Fibroblast of skin of scalp (primary cell): ENCODE measurements at regions not wholly inside any gene's neighbourhood (a gene's known extent, or its start where the extent isn't known, plus 50 kb on each side); places are given as distances from the start of the nearest gene placed in this dataset.

Source experiments
- DNase-seq: peaks from one replicate; pipeline ENCODE4 v3.0.0-alpha.2; 2013

DNA sequence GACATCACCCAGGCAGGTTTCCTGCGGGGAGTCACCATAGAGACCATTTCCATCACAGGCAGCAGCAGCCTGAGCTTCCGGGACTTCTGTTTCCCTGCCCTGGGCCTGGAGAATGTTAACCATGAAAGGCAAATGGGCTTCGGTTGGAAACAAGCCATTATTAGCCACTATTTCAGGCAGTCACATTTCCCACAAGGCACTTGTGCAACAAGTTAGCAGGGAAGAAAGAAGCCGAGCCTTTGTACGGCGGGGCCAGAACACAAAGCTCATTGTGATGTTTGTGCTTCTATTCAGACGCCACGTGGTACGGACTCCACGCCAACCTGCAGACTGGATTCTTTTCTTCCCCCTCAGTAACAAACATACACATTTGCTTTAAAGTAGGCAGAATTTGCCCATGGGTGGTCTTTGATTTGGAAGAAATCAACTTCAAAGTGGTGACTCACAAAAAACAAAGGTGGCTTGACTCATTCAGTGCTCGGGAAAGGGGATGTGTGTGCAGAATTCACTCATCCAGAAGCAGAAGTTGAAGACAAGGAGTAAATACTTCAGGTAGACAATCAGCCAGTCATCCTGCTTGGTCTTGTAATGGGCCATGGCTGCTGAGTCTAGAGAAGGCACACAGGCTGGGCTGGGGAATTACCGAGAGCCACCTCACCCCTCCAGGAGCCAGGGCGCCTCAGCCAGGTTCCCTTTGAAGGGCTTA lies 154.2 kb upstream of the PRMT8 start:
- DNase-seq, result no peak

DNA sequence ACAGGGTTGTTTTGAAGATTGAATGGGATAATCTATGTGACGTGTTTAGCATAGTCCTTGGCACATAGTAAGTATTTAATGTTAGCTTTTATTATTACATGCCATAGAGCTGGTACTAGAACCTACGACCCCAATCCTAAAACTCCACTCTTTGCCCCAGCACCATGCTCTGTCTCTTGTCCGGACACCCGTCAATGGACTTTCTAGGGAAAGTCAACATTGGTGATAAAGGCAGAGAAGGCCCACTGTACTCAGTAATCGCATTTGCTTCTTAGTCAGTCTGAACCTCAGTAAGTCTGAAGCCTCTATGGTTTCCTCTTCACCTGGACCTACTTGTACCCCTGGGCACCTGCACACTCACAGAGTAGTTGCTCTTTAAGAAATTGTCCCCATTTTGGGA lies 153.1 kb upstream of the PRMT8 start:
- DNase-seq, result no peak

DNA sequence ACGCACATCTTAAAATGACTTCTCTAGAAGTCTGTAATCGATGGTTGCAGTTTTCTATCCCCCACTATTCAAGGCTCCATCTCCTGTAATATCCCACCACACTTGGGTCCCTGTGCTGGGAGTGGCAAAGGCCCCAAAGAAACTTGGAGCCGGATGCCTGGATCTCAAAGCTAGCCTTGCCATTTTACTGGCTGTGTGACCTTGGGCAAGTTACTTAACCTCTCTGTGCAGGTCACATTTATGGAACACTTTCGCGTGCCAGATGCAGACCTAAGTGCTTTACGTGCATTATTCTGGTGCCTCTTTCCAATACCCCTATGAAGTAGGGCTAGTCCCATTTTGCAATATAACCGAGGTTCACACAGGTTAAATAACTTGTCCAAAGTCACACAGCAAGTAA lies 151.8 kb upstream of the PRMT8 start:
- no peak for DNase-seq

DNA sequence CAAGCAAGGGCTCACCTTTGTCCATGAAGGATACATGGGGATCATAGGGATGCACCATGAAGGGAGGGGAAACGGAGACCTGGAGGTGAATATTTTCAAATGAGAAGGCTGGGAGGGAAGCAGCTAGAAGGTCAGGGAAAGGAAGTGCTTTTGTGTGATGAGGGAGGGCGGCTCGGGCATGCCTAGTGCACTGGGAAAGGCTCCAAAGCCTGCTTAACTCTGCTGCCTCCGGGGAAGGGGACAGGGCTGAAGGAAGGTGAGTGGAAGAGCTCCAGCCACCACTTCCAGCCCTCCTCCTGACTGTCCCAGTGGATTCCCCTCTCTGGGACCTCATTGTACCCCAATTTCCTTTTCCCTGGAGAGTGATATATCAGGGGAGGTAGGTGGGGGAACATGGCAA lies 149.4 kb upstream of the PRMT8 start:
- DNase-seq, result no peak

DNA sequence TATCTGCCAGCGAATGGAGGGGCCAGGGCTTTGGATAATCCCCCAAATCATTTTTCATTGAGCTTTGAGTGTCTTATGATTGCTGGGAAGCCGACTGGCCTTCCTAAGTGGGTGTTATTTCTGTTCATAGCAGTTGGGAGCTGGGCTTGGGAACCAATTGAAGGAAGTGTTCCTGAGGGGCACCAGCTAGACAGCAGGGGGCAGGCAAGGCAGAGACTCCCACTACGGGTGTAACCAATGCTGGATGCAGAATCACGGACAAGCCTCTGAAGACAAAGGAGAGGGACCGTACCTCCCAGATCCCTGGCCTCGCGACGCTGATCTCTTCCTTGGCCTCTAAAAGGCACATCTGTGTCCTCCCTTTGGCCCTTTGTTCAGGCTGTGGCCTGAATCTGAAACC lies 149.0 kb upstream of the PRMT8 start:
- DNase-seq, result peak; percentile 31

DNA sequence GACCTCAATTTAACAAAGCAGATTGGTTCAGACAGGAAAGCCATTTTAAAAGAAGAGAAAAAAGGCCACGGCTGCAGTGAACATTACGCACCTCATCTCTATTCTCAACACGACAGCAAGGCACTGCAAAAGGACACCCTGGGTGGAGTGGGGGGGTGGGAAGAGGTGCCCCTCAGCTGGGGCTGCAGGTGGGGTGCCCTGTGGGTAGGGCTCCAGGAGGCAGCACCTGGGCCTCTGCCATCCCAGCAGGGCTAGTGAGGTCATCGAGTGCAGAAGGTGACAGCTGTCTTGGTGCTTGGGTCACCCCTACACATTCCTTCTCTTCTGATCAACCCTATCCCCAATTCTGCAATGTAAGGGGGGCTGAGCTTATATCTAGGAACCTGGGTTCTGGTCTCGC lies 142.9 kb upstream of the PRMT8 start:
- DNase-seq, result no peak

DNA sequence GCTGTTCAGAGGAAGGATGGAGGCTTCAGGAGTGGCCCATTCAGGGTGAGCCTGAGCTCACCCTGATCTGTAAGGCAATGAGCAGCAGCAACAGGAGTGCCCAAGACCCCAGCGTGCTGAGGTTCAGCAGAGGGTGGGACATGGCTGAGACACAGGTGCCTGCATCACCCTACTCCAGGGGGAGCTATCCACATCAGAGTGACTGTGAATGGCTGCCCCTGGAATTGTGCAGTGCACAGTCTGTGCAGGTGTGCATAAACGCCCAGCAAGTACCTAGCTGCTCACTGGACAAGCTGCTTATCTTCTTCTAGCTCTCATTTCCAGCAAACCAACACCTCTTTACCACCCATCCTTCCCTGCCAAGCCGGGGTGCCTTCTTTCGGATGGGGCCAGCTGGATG lies 140.6 kb upstream of the PRMT8 start:
- no peak for DNase-seq

DNA sequence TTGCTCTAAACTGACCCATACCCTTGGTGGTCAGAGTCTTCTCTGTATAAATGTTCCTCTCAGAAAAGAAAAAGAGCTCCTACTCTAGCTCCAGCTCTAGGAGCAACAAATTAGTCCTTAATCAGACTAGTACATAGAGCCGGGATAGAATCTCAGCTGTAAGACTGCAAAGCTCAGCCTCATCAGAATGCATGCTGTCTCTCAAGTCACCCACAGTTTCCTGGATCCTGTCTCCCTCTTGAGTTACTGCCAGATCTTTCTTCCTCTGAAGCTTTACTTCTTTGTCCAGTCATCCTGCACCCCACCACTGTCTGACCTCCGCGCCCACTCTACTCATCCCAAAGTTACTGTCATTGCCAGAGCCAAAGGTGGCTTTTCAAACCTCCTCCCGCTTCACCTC lies 139.3 kb upstream of the PRMT8 start:
- DNase-seq, result no peak

DNA sequence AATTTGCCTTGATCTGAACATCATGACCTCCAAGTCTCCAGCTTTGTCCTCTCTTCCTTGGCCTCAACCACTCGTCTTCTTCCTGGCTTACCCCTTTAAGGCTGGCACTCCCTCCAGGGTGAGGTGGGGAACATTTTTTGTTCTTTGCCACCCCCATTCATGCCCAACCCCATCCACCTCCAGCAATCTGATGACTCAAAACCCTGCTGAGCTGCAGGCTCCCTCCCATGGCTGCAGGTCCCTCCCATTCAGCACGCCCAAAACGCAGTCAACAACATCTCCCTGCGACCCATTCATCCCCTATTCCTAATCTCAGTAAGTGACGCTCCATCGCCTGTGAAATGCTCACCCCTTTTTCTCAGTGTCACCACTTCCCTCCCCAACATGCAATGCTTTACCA lies 138.8 kb upstream of the PRMT8 start:
- no peak for DNase-seq

DNA sequence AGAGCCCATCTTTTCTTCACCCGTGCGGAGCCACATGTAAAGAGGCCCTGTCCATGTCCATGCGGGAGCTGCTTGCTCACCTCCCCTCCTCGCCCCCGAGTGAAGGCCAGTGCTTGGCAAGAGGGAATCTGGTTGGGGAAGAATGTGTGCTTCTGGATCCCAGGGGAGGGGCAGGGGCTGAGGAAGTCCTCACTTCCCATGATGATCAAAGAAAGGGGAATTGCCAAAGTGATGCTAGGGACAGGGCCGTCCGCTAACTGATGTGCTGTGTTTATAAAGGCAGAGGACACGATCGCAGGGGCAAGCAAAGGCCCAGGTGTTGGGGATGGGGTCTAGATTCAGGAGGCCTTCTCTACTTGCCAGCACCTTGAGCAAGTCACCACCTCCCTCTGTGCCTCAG lies 137.4 kb upstream of the PRMT8 start:
- DNase-seq, result no peak

DNA sequence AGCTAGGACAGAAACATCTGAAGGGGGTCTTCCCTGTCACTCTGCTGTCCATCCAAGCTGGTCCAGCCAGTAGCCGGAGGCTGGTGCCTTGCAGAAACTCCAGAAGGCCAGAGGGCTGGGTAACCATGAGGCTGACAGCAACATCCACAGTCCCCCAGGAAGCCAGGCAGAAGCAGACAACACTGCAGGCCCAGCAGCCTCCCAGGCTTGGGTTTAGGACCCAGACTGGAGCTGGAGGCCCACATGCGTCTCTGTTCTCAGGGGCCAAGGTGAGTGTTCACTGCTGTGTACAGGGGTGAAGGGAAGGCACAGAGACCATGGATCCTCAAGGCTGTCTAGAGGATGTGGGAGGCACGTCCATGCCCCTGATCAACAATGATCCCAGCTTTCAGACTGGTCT lies 136.4 kb upstream of the PRMT8 start:
- DNase-seq, result no peak

DNA sequence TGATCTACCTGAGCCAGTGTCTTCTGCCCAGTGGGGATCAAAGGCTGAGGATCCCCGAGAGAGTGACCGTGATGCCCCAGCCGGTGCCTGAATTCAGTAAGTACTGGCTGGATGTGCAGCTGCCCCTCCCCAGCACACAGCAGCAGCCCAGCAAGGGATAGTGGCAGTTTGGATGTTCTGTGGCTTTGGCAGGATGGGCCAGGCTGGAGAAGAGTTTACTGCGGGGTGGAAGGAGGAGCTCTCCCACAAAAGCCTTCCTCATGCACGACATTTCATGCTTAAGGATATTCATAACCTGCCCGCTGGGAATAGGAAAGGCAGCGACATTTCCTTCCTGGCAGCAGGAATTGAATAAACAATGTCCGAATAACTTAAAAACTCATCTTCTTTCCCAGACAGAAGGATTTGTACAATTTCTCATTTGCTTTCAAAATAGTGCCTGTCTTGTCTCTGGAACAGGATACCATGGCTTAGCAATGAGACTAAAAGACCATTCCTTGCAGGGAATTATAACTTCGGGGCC lies 135.6 kb upstream of the PRMT8 start:
- no peak for DNase-seq

DNA sequence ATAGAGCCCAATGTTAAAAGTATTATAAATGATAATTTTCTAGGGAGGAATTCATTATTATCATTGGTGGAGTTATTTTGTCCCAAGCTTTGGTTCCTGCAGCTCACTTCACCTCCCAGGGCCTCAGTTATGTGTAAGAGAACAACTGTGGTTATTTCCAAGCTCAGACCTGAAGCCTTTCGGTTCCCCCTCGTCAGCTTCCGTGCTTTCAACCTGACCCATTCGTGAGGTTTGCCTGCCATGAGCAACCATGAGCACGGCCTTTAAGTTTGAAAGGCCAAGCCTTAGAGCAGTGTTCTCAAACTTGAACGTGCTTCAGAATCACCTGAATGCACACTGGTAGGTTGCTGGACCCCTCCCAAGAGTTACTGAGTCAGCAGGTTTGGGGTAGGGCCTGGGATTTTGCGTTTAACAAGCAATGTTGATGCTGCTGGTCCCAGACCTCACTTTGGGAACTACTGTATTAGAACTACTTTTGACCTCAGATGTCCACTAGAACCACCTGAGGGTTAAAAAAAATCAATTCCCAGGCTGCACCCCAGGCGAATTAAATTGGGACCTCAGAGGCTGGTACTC lies 133.0 kb upstream of the PRMT8 start:
- DNase-seq, result no peak

DNA sequence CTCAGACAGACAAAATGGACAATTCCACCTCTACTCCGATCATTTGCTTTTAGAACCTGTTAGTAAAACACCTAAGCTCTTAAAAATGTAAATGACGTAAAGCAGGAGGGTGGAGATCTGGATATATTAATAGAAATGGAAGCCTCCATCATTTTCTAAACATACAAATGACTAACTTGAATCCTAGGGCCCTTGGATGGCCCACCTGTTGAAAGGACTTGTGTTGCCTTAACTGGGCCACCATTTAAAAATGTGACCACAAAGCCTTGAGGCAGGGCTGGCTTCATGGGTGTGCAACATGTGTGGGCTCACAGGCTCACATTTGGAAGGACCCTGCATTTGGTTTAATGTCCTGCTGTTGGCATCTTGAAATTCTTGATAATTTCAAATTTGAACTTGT lies 131.5 kb upstream of the PRMT8 start:
- no peak for DNase-seq

DNA sequence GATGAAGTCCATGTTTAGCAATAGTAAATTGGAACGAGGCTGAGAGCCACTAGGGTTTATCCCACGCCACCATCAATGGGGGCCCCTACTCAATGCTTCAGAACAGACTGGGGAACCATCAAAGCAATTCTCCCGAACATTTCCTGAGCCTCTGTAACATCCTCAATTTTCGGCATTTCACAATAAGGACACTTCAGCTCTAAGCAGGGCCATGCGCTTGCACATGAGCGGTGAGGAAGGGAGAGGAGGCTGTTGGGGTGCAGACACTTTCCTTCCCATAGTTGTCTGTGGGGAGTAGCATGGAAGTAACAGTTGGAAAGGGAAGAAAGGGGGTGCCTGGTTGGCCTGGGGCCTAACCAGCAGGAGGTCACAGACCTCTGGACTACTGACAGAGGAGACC lies 129.9 kb upstream of the PRMT8 start:
- DNase-seq, result no peak

DNA sequence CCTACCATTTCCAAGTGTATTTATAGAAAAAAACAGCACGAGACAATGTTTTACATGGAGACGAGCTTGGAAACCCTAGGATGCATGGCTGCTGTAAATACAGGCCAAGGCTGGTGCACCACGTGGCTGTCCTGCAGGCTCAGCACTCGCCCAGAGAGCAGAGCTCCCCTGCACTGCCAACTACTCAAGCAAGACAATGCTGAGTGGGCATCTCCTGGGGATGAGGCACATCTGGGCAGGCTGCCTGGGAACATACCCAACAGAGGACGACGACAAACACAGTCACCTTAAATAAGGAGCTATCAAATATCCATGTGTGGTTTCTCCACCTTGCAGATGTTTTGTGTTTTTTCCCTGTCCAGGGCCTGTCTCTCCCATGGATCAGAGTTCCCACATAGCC lies 128.3 kb upstream of the PRMT8 start:
- DNase-seq, result no peak

DNA sequence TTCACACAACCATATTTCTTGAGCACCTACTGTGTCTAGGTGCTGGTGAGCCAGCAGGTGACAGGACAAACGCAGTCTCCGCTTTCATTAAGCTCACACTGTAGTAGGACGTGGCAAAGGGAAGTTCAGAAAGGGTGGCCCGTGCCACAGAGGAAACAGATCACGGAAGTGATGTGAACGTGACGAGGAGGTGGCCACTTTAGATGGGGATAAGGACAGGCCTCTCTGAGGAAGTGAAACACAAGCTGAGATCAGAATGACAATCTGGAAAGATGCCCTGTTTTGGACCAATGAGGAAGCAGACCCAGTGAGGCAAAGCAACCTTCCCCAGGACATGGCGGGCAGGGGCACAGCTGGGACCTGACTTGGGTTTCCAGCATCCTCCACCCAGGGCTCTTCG lies 127.4 kb upstream of the PRMT8 start:
- no peak for DNase-seq

DNA sequence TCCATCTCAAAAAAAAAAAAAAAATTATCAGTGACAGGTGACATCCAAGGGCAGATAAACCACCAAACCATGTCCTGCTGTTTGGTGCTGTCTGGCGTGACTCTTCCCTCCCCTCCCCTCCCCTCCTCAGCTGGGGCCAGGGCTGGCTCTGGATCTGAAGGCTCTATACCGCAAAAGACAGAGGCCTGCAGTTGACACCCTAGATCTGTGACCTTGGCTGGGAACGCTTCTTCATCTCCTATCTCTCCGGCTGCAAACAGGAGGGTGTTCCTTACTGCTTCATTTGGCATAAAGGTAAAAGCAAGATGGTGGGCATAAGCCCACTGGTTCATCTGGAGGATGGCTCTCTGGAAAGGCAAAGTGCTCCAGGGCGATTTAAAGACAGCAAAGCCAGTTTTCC lies 126.8 kb upstream of the PRMT8 start:
- DNase-seq, result no peak

DNA sequence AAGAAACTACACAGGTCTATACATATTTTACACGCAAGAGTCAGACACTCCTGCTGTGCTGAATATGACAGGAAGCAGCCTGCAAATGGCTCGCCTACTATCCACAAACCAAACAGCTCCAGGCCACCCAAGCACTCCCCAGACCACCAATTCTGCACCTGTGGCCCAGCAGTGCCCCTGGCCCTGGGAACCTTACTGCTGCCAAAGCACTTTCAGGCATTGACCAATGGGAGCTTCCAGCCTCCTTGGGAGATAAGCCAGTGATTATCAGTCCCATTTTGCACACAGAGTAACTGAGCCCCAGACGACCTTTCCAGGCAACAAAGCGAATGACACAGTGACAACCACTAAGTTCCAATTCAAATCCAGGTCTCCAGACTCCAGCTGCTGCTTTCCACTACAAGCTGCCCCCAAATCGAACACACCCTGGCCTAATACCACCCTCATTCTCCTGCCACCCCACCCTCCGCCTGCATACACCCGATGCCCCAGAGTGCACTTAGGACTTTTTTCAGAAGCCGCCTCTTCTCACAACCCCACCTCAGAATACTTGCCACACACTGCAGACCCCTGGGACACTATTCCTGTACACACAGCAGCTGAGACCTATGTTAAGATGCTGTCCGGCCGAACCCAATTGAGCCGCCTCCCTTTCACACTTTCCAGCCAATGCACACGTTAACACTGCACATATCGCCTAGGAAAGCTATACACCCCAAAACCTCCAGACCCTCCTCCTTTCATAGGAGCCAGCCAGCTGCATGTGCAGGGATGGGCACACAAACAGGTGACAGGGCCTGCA lies 126.1 kb upstream of the PRMT8 start:
- no peak for DNase-seq

DNA sequence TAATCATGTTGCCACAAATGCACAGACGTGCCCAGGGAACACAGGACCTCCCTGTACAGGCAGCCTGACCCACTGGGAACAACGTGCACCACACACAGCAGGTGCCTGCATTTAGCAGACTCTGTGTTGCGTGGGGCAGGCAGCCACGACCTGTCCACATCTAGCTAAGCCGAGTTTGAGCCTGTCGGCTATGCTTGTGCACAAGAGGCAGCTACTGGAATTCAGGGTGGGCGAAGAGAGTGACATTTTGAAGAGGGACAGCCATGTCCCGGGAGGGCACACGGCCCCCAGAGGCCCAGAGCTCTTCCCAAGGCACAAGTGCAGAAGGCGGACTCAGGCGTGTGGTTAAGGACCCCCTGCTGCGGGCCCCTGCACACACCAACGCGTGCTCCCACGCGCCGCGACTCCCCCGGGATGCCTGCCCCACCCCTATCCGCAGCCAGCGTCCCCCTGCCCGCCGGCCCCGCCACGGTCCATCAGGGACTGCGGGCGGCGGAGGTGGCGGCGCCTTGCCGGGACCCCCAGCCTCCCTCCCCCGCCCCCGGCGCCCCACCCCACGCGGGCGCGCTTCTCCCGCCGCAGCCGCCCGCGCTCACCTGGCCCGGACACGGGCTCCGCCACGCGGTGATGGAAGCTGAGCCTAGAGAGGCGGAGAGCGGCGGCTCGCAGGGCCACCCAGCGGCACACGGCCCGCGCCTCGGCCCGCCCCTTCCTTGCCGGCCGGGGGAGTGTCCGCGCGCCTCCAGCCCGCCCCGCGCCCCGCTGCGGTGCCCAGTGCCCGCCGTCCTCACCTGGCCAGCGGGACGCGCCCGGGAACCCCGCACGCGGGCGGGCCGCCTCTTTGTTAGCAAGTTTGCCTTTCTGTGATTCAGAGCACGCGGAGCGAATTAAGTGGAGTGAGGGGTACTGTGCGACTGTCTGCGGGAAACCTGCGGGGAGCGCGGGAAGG lies 125.3 kb upstream of the PRMT8 start:
- DNase-seq, result no peak

DNA sequence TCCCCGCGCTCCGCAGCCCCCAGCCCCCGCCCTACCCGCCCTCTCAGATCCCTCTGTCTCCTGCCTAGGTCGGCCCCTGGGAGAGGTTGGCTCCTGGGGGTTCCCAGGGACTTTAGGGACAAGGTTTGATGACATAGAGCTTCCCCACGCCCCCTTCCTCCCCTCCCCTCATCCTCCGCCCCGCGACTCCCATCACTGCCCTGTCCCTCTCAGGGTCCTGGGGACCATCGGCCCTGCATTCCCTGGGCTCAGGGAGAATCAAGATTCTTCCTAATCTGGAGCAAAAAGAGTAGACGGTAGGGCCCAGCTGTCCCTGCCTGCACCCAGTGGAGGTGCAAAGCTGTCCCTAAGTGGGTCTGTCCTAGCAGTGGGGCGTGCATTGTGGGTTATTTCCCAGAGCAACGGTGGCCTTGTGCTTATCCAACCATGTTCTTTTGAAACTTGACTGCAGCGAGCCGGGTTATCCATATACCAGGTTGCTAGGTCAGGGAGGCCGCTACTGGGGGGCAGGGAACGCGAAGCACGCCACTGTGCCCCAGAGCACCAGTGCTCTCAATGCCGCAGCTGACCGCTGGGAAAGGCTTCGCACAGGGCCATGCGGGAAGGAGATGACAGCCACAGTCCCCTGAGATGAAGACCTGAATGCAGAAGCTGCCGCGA lies 124.4 kb upstream of the PRMT8 start:
- DNase-seq, result no peak
